Nephron progenitor cell (in vitro differentiated cells): ENCODE measurements at regions not wholly inside any gene's neighbourhood (a gene's known extent, or its start where the extent isn't known, plus 50 kb on each side); places are given as distances from the start of the nearest gene placed in this dataset.

Experiments
- DNase-seq: peaks from one replicate; pipeline ENCODE4 v3.0.0; 2021
- H3K27ac Mint-ChIP-seq: 2 replicates; pipeline ENCODE4 v1.8.0; 2021; ENCODE audit warnings: mild to moderate bottlenecking, moderate library complexity, mixed read lengths
- H3K27me3 Mint-ChIP-seq: 2 replicates; pipeline ENCODE4 v1.8.0; 2021; ENCODE audit warnings: mild to moderate bottlenecking, low read depth, mixed read lengths; ENCODE audit not compliant: poor library complexity
- H3K36me3 Mint-ChIP-seq: 2 replicates; pipeline ENCODE4 v1.8.0; 2021; ENCODE audit warnings: low read depth, mixed read lengths
- H3K4me1 Mint-ChIP-seq: 2 replicates; pipeline ENCODE4 v1.8.0; 2021; ENCODE audit warnings: mixed read lengths
- H3K4me3 Mint-ChIP-seq: 2 replicates; pipeline ENCODE4 v1.8.0; 2021; ENCODE audit warnings: mild to moderate bottlenecking, moderate library complexity, mixed read lengths
- H3K9me3 Mint-ChIP-seq: 2 replicates; pipeline ENCODE4 v1.8.0; 2021; ENCODE audit warnings: mild to moderate bottlenecking, moderate library complexity, mixed read lengths
- CTCF ChIP-seq: fragments of 200-600 bp; sonication (generic); IDR thresholded peaks from 2 replicates; pipeline ENCODE4 v1.5.0; 2021; ENCODE audit warnings: antibody characterized with exemption

- DNase-seq = no peak
- H3K9me3 Mint-ChIP-seq = no peaks in the 10 kb centered on the region
- H3K4me3 Mint-ChIP-seq = no peak overlapping the region
- H3K27me3 Mint-ChIP-seq = no peaks in the 10 kb centered on the region
- H3K36me3 Mint-ChIP-seq = no peaks in the 10 kb centered on the region
- no peaks in the 10 kb centered on the region for H3K4me1 Mint-ChIP-seq
- no peak overlapping the region for H3K27ac Mint-ChIP-seq
- TF ChIP-seq CTCF = no peak
These were observed 101.9 kb upstream of the NR3C1 start for GRCh38 chr5:143505354-143505753.

GRCh38 chr5:143501310-143502044, 98.0 kb upstream of the NR3C1 start:
- TF ChIP-seq CTCF = no peak
- DNase-seq = no peak
- H3K36me3 Mint-ChIP-seq = no peaks in the 10 kb centered on the region
- H3K27ac Mint-ChIP-seq = peak overlapping the region; percentile 27
- H3K4me3 Mint-ChIP-seq = no peak overlapping the region
- H3K4me1 Mint-ChIP-seq = no peaks in the 10 kb centered on the region
- H3K9me3 Mint-ChIP-seq = no peaks in the 10 kb centered on the region
- peaks cover 1% of the 10 kb centered on the region for H3K27me3 Mint-ChIP-seq

- no peak for TF ChIP-seq CTCF
- H3K4me3 Mint-ChIP-seq = no peak overlapping the region
- H3K27ac Mint-ChIP-seq = no peak overlapping the region
- no peaks in the 10 kb centered on the region for H3K36me3 Mint-ChIP-seq
- no peaks in the 10 kb centered on the region for H3K9me3 Mint-ChIP-seq
- peaks cover 9% of the 10 kb centered on the region for H3K27me3 Mint-ChIP-seq
- H3K4me1 Mint-ChIP-seq = no peaks in the 10 kb centered on the region
- no peak for DNase-seq
These were observed 96.1 kb upstream of the NR3C1 start for GRCh38 chr5:143499480-143500114.

- Mint-ChIP-seq H3K4me1 (no peaks in the 10 kb centered on the region), H3K36me3 (no peaks in the 10 kb centered on the region), H3K27me3 (peaks cover 9% of the 10 kb centered on the region), H3K9me3 (no peaks in the 10 kb centered on the region), H3K27ac (no peak overlapping the region), H3K4me3 (no peak overlapping the region)
- TF ChIP-seq CTCF = no peak
- DNase-seq = no peak
These were observed 95.3 kb upstream of the NR3C1 start for GRCh38 chr5:143498821-143499220.

- Mint-ChIP-seq H3K9me3 (no peaks in the 10 kb centered on the region), H3K27me3 (peaks cover 9% of the 10 kb centered on the region), H3K36me3 (no peaks in the 10 kb centered on the region), H3K4me3 (no peak overlapping the region), H3K4me1 (no peaks in the 10 kb centered on the region), H3K27ac (no peak overlapping the region)
- DNase-seq = no peak
- no peak for TF ChIP-seq CTCF
These were observed 94.3 kb upstream of the NR3C1 start for GRCh38 chr5:143497749-143498148.

- DNase-seq = no peak
- H3K27ac Mint-ChIP-seq = no peak overlapping the region
These were observed 93.5 kb upstream of the NR3C1 start for GRCh38 chr5:143496943-143497342.

More at GRCh38 chr5:143496943-143497342, 93.5 kb upstream of the NR3C1 start:
- Mint-ChIP-seq H3K36me3 (no peaks in the 10 kb centered on the region), H3K4me3 (no peak overlapping the region), H3K27me3 (peaks cover 9% of the 10 kb centered on the region), H3K4me1 (no peaks in the 10 kb centered on the region), H3K9me3 (no peaks in the 10 kb centered on the region)
- TF ChIP-seq CTCF = no peak
